Neural progenitor cell (in vitro differentiated cells): ENCODE measurements at regions not wholly inside any gene's neighbourhood (a gene's known extent, or its start where the extent isn't known, plus 50 kb on each side); places are given as distances from the start of the nearest gene placed in this dataset.

Source experiments
- DNase-seq: peaks from one replicate; pipeline ENCODE4 v3.0.0-alpha.2; 2016; ENCODE audit warnings: low spot score
- H2AFZ ChIP-seq: fragments of 200-600 bp; sonication (generic); replicated peaks from 2 replicates; pipeline ENCODE4 v1.6.1; 2016; ENCODE audit warnings: antibody characterized with exemption
- H3F3A ChIP-seq: fragments of 200-600 bp; sonication (generic); 2 replicates; pipeline ENCODE4 v1.6.1; 2016; ENCODE audit warnings: antibody characterized with exemption, low read depth
- H3K27ac ChIP-seq: fragments of 200-600 bp; sonication (generic); 2 replicates; pipeline ENCODE4 v1.5.1; 2016; ENCODE audit warnings: mild to moderate bottlenecking
- H3K27me3 ChIP-seq: fragments of 200-600 bp; sonication (generic); 2 replicates; pipeline ENCODE4 v1.6.1; 2016; ENCODE audit warnings: mild to moderate bottlenecking, moderate library complexity
- H3K36me3 ChIP-seq: fragments of 200-600 bp; sonication (generic); 2 replicates; pipeline ENCODE4 v1.5.1; 2016
- H3K4me1 ChIP-seq: fragments of 200-600 bp; sonication (generic); 2 replicates; pipeline ENCODE4 v1.6.1; 2016; ENCODE audit warnings: mixed run types
- H3K4me2 ChIP-seq: fragments of 200-600 bp; sonication (generic); 2 replicates; pipeline ENCODE4 v1.6.1; 2016
- H3K4me3 ChIP-seq: fragments of 200-600 bp; sonication (generic); 2 replicates; pipeline ENCODE4 v1.5.1; 2016
- H3K79me2 ChIP-seq: fragments of 200-600 bp; sonication (generic); 2 replicates; pipeline ENCODE4 v1.6.1; 2016; ENCODE audit warnings: low read depth
- H3K9ac ChIP-seq: fragments of 200-600 bp; sonication (generic); 2 replicates; pipeline ENCODE4 v1.6.1; 2016
- H3K9me3 ChIP-seq: fragments of 200-600 bp; sonication (generic); 2 replicates; pipeline ENCODE4 v1.5.1; 2016; ENCODE audit warnings: low read depth
- H4K20me1 ChIP-seq: fragments of 200-600 bp; sonication (generic); 2 replicates; pipeline ENCODE4 v1.6.1; 2016; ENCODE audit warnings: low read depth
- H3K27ac Mint-ChIP-seq: 3 replicates; pipeline ENCODE4 v1.8.0; 2021; ENCODE audit warnings: mixed read lengths
- H3K27me3 Mint-ChIP-seq: 2 replicates; pipeline ENCODE4 v1.8.0; 2022; ENCODE audit warnings: low read depth, mild to moderate bottlenecking, inconsistent platforms, moderate library complexity, mixed read lengths; ENCODE audit not compliant: insufficient read depth
- H3K36me3 Mint-ChIP-seq: 3 replicates; pipeline ENCODE4 v1.8.0; 2021; ENCODE audit warnings: mixed read lengths
- H3K4me1 Mint-ChIP-seq: 3 replicates; pipeline ENCODE4 v1.8.0; 2021; ENCODE audit warnings: mixed read lengths
- H3K4me3 Mint-ChIP-seq: 3 replicates; pipeline ENCODE4 v1.8.0; 2021; ENCODE audit warnings: mild to moderate bottlenecking, moderate library complexity, mixed read lengths
- H3K9me3 Mint-ChIP-seq: 3 replicates; pipeline ENCODE4 v1.8.0; 2020; ENCODE audit warnings: mixed read lengths
- CTCF ChIP-seq: fragments of 200-600 bp; sonication (generic); IDR thresholded peaks from 2 replicates; pipeline ENCODE4 v1.5.1; 2017; ENCODE audit warnings: antibody characterized with exemption, mild to moderate bottlenecking
- EZH2 ChIP-seq: fragments of 200-600 bp; sonication (generic); IDR thresholded peaks from 2 replicates; pipeline ENCODE4 v1.6.1; 2017; ENCODE audit warnings: antibody characterized with exemption, mild to moderate bottlenecking, moderate library complexity
- EZH2phosphoT487 ChIP-seq: fragments of 200-600 bp; sonication (generic); IDR thresholded peaks from 2 replicates; pipeline ENCODE4 v1.6.1; 2017; ENCODE audit warnings: antibody characterized with exemption

DNA sequence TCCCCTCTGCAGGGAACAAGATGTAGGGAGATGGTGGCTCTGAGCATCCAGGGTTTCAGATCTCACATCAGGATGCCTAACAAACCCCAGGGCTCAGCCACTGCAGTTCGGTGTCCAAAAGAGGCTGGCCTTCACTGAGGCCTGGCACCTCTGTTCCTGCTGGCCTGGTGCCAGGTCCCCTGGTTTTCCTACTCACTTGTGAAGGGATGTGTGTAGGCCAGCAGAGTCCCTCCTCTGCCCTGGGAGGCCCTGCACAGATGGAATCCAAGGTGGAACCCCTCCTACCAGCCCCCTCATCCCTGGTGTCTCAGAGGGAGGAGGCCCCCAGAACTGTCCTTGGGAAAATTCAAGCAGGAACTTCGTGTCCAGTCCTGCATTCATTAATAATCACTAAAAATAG, 260.6 kb downstream of the CCSER2 start:
- H3K36me3 Mint-ChIP-seq: no peaks in the 10 kb centered on the region
- H3K4me1 Mint-ChIP-seq: peaks cover 21% of the 10 kb centered on the region
- no peaks in the 10 kb centered on the region for H3K36me3 ChIP-seq

DNA sequence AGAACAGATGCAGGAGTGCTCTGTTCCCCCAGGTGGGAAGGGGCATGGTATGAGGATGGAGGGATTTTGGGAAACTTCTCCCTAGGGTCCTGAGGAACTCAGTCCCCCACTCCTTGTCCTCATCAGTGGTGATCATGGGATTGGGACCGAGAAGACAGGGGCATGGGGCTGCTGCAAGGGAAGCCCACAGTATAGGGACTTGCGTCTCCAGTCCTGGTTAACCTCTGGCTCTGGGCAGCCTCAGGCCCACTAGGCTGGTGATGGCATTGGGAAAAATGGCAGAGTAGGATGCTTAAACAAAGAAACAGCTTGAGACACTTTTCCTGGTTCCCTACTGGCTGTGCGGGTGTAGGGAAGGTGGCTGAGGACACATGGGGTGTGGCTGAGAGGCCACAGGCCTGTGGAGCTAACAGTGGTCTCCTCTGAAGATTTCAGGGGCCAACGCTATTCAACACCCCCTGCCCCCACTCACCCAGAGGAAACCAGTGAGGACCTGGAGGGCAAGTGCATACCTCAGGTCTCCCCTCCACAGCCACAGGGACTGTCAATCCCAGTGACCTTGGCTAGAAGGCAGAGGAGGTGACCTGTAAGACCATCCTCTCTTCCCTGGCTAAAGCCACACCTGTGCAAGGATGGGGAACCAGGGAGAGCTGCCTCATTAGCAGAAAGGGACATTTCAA, 261.3 kb downstream of the CCSER2 start:
- no peak for TF ChIP-seq EZH2
- TF ChIP-seq CTCF: no peak
- no peak for TF ChIP-seq EZH2phosphoT487
- Mint-ChIP-seq H3K4me3 (no peak overlapping the region), H3K27me3 (peaks cover 5% of the 10 kb centered on the region), H3K36me3 (no peaks in the 10 kb centered on the region), H3K27ac (peak overlapping the region; percentile 61), H3K4me1 (peaks cover 17% of the 10 kb centered on the region), H3K9me3 (peaks cover 2% of the 10 kb centered on the region)
- H2AFZ ChIP-seq: no peak overlapping the region
- H3K79me2 ChIP-seq: no peaks in the 10 kb centered on the region
- no peaks in the 10 kb centered on the region for H3F3A ChIP-seq
- no peak overlapping the region for H3K4me2 ChIP-seq
- H3K9ac ChIP-seq: no peak overlapping the region
- no peak for DNase-seq
- no peaks in the 10 kb centered on the region for H3K36me3 ChIP-seq
- no peaks in the 10 kb centered on the region for H3K9me3 ChIP-seq
- H3K27ac ChIP-seq: no peak overlapping the region
- peaks cover 2% of the 10 kb centered on the region for H3K4me1 ChIP-seq
- no peaks in the 10 kb centered on the region for H4K20me1 ChIP-seq
- no peaks in the 10 kb centered on the region for H3K27me3 ChIP-seq
- H3K4me3 ChIP-seq: no peak overlapping the region

More for the DNA sequence above, 260.6 kb downstream of the CCSER2 start:
- H3K27ac ChIP-seq: no peak overlapping the region
- H3K4me2 ChIP-seq: no peak overlapping the region
- no peaks in the 10 kb centered on the region for H3K27me3 ChIP-seq
- H3F3A ChIP-seq: no peaks in the 10 kb centered on the region
- DNase-seq: no peak
- no peaks in the 10 kb centered on the region for H3K79me2 ChIP-seq
- Mint-ChIP-seq H3K27ac (no peak overlapping the region), H3K9me3 (peaks cover 2% of the 10 kb centered on the region), H3K27me3 (peaks cover 3% of the 10 kb centered on the region), H3K4me3 (no peak overlapping the region)
- no peak overlapping the region for H3K4me3 ChIP-seq
- TF ChIP-seq EZH2 (no peak), CTCF (no peak), EZH2phosphoT487 (no peak)
- no peak overlapping the region for H2AFZ ChIP-seq
- no peaks in the 10 kb centered on the region for H4K20me1 ChIP-seq
- H3K9me3 ChIP-seq: no peaks in the 10 kb centered on the region
- peaks cover 2% of the 10 kb centered on the region for H3K4me1 ChIP-seq
- no peak overlapping the region for H3K9ac ChIP-seq

GRCh38 chr10:84590327-84591193, 262.2 kb downstream of the CCSER2 start:
- Mint-ChIP-seq H3K36me3 (no peaks in the 10 kb centered on the region), H3K4me3 (no peak overlapping the region), H3K27me3 (peaks cover 5% of the 10 kb centered on the region), H3K9me3 (peaks cover 4% of the 10 kb centered on the region), H3K4me1 (peaks cover 17% of the 10 kb centered on the region), H3K27ac (no peak overlapping the region)
- Histone ChIP-seq H3K27me3 (no peaks in the 10 kb centered on the region), H3K4me3 (no peak overlapping the region), H3K4me1 (peaks cover 2% of the 10 kb centered on the region), H3K79me2 (no peaks in the 10 kb centered on the region), H3K9me3 (no peaks in the 10 kb centered on the region), H3K27ac (no peak overlapping the region), H3F3A (no peaks in the 10 kb centered on the region), H3K36me3 (no peaks in the 10 kb centered on the region), H4K20me1 (no peaks in the 10 kb centered on the region), H3K9ac (no peak overlapping the region), H2AFZ (no peak overlapping the region), H3K4me2 (no peak overlapping the region)
- no peak for DNase-seq
- TF ChIP-seq EZH2phosphoT487 (no peak), EZH2 (no peak), CTCF (no peak)
